Stimulated activated CD8-positive, alpha-beta memory T cell treated with anti-CD3 and anti-CD28 coated beads, Interleukin-4, amount 100 ng/mL, for 1 hour (primary cell): ENCODE measurements at regions not wholly inside any gene's neighbourhood (a gene's known extent, or its start where the extent isn't known, plus 50 kb on each side); places are given as distances from the start of the nearest gene placed in this dataset.

Source experiments
- DNase-seq, 2 donors: peaks; one replicate each; pipeline ENCODE4 v3.0.0-alpha.2; 2020; ENCODE audit warnings: low read depth in 2 of 2, low spot score in 1 of 2

DNA sequence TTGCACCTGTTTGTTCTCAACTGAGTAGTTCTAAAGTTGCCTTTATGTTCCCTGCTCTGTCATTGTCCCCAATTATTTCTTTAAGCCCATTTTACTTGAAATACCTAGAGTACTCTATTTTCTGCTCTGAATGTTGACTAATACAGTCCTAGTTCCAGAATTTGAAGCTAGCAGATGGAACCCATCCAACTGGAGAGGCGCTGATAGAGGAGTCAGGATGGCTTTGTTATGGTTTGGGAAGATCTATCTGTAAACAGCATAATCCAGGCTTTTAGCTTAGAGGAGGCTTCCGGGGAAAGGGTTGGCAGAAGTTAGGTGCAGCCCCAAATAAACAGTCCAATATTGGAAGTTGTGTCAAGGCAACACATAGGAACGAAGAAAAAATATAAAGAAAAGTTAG, 927.7 kb downstream of the TFAP2A start:
- no peak for DNase-seq

GRCh38 chr6:9485992-9486391, 928.9 kb downstream of the TFAP2A start:
- DNase-seq, result no peak

- no peak for DNase-seq
These were observed 930.2 kb downstream of the TFAP2A start for GRCh38 chr6:9484686-9485085.

DNA sequence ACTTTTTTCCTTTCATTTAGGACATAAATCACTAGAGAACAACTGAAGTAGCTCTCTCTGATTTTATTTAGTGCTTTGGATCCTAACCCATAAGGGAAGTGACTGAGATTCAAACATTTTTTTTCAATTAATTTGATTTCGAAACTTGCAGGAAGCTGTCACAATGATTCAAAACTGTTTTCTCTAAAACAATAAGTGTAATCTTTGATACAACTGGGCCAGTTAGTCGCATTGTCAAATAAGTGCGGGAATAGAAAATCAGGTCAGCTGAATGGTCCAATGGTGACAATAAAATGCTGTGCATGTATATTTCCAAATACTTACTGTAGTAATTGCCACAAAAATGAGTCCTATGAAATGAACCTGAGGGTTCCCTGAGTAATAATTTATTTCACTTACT, 930.8 kb downstream of the TFAP2A start:
- DNase-seq, result no peak

GRCh38 chr6:9482030-9482738, 932.7 kb downstream of the TFAP2A start:
- DNase-seq, result no peak

GRCh38 chr6:9481292-9482029, 933.4 kb downstream of the TFAP2A start:
- no peak for DNase-seq

DNA sequence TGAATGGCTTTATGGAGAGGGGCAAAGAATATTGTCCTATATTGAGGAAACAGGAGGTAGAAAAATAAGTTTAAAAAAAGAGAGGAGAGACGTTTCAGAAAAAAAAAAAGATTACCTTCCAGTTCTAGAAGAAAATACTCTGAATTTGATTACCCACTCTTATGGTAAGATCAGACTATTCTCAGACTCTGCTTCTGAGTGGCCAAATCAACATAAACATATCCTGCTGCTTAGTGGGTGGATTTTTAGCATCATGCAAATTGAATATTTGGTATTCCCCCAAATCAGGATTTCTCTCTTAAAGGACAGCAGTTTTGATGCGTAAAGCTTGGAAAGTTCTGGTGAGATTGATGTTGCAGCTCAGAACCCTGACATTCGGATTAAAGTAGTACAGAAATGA, 946.6 kb downstream of the TFAP2A start:
- DNase-seq, result no peak

DNA sequence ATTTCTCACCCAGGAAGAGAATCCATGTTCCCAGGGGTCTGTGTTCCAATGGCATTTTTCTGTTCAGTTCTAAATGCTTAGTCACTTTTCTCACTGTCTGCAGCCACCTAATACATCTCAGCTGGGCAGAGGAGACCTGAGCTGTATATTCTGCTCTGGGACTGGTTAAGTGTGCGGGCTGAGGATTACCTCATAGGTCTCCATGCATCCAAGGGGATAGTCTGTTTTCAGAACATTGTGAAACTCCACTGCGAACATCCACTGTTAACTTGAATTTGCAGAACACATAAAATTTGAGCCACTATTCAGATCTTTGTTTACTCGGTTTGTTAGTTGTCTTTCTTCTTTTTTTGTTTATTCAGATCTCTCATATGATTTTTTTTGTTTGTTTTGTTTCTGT, 947.1 kb downstream of the TFAP2A start:
- DNase-seq, result no peak

- no peak for DNase-seq
These were observed 950.3 kb downstream of the TFAP2A start for GRCh38 chr6:9464583-9464982.

DNA sequence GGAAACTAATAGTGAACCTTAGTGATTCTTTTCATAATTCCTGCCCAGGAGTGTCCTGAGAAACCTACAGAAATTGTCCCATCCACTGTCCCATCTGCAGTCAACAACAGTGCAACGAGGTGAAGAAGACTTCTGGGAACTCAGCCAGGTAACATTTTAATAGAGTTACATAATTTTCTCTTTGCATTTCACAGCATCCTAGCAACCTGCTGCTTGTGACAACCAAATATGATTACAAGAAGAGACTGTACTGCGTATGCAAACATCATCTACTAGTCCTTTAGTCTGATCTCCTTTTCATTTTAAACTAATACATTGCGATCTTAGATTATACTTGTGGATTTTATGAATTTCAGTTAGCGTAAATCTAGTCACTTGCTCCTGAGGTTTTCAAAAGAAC, 951.6 kb downstream of the TFAP2A start:
- DNase-seq, result no peak

DNA sequence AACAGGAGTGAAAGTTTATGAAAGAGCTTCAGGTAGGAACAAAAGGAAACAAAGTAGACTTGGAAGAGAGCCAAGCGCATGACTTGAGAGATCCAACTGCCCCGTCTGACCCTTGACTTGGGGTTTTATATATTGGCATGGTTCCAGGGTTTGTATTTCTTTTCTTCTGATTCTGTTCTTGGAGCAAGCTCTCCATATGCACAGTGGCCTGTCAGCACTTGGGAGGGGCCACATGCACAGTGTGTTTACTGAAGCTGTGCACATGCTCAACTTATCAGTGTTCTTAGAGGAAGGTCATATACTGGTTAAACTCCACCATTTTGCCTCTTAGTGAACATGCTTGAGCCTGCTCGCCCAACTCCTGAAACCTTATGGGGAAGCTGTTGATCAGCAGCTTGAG, 953.7 kb downstream of the TFAP2A start:
- DNase-seq, result no peak

DNA sequence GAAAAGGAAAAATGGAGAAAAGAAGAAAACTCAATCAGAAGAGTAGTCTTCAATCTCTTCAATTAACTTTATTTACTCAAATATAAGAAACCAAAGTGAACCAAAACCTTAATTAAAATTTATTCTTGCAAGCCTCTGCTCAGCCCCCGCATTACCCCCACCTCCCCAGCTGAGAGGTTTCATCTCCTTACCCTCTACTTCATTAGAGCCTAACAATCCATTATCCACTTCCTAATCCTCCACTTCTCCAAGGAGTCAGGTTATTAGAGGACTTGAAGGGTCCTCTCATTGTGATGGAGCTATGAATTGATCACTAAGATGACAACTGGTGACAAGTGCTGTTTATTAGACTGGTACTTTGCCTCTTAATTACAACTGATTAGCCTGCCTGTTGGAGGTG, 956.5 kb downstream of the TFAP2A start:
- DNase-seq, result no peak

DNA sequence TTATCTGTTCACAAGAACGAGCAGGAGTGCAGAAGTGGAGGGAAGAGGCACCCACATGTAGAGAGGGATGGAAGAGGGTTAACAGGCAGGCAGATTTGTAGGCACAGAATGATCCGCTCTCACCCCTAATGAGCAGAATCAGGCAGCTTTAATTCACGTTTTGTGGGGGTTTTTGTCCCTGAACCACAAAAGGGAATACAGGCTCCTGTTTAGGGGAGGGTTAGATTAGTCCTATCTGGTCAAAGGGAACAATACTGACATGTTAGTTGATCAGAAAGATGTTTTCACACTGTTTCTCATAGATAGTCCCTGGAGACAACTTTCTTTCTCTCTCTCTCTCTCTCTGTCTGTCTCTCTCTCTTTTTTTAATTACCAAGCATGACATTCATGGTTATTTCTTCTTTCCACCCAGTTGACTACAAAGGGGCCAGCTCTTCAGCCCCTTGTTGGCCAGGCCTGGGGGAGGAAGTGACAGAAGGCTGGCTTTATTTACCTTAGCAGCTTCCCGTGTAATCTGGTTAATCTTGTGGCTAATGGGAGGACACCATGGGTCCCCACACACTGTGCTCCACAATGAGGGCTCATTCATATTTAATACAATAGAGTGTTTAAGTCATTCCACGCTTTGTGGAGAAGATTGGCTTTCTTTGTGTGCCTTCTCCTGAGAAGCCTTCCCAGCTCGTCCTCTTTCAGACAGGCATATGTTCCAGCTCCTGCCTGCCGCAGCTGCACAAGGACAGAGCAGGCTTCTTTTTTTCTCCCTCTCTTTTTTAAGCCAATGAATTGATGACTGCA, 958.8 kb downstream of the TFAP2A start:
- DNase-seq, result no peak

GRCh38 chr6:9439621-9440330, 975.1 kb downstream of the TFAP2A start:
- no peak for DNase-seq

- DNase-seq, result no peak
These were observed 977.0 kb downstream of the TFAP2A start for GRCh38 chr6:9437836-9438235.

GRCh38 chr6:9435281-9435680, 979.6 kb downstream of the TFAP2A start:
- no peak for DNase-seq

- no peak for DNase-seq
These were observed 982.9 kb downstream of the TFAP2A start for GRCh38 chr6:9431945-9432344.

- DNase-seq, result no peak
These were observed 986.3 kb downstream of the TFAP2A start for GRCh38 chr6:9428421-9429172.

DNA sequence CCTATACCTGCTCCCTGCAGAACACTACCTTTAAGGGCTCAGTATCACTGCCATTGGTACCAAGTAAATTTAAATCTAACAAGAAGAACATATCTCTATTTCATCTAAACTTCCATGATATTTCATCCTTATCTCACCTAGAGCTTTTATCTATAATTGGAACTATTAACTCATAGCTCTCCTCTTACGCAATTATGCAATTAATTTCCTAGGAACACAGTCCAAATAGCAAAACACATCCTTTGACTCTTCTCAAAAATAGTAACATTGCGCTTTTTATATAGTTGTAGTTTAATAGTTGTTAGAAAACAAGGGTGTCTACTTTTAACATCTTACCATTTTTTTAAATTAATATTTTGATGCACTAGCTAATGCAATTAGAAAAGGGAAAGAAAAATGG, 986.8 kb upstream of the SLC35B3 start:
- no peak for DNase-seq

DNA sequence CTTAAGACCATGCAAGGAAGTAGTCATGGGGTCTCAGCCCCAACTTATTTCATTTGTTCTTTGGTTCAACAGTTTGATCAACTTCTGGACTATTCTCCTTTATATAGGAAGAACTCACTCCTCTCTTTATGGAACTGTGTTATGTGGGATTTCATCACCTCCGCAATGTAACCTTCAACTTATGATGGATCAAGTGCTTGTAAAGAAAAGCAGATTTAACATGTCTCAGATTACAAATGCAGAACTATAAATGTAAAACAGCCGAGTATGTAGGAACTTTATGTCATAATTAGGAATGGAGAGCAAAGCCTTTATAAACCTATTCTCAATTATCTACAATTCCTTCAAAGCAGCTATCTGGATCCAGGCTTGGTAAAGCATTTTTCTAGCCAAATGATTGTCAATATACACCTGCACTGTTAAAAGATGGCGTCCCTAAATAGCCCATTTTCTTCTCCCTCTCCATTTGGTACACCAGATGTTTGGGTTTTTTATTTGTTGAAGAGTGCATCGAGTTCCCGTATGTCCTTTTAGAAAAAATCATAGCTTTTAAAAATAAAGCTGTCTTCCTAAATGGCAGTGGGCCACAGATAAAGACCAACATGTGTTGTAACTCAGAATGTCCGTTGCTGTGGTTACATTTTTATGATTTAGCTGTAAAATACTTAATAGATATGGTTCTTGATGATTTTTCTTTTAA, 985.1 kb upstream of the SLC35B3 start:
- no peak for DNase-seq
